HUES48 (cell line): ENCODE measurements at regions not wholly inside any gene's neighbourhood (a gene's known extent, or its start where the extent isn't known, plus 50 kb on each side); places are given as distances from the start of the nearest gene placed in this dataset.

ENCODE experiments used
- H3K27ac ChIP-seq: one replicate; pipeline ENCODE4 v1.7.0; 2013; ENCODE audit warnings: low read depth, low read length, inconsistent platforms
- H3K27me3 ChIP-seq: 2 replicates; pipeline ENCODE4 v1.6.1; 2013; ENCODE audit warnings: mild to moderate bottlenecking, low read length; ENCODE audit not compliant: control insufficient read depth, insufficient read depth
- H3K36me3 ChIP-seq: 2 replicates; pipeline ENCODE4 v1.6.1; 2013; ENCODE audit warnings: low read length; ENCODE audit not compliant: control insufficient read depth, insufficient read depth
- H3K4me1 ChIP-seq: 2 replicates; pipeline ENCODE4 v1.6.1; 2013; ENCODE audit warnings: mild to moderate bottlenecking, low read length; ENCODE audit not compliant: control insufficient read depth, insufficient read depth
- H3K4me3 ChIP-seq: 2 replicates; pipeline ENCODE4 v1.5.1; 2013; ENCODE audit warnings: mild to moderate bottlenecking, low read depth, low read length
- H3K9ac ChIP-seq: 2 replicates; pipeline ENCODE4 v1.6.1; 2013; ENCODE audit warnings: mild to moderate bottlenecking, low read depth, low read length, moderate library complexity
- H3K9me3 ChIP-seq: 2 replicates; pipeline ENCODE4 v1.6.1; 2013; ENCODE audit warnings: low read length; ENCODE audit not compliant: control insufficient read depth, insufficient read depth

DNA sequence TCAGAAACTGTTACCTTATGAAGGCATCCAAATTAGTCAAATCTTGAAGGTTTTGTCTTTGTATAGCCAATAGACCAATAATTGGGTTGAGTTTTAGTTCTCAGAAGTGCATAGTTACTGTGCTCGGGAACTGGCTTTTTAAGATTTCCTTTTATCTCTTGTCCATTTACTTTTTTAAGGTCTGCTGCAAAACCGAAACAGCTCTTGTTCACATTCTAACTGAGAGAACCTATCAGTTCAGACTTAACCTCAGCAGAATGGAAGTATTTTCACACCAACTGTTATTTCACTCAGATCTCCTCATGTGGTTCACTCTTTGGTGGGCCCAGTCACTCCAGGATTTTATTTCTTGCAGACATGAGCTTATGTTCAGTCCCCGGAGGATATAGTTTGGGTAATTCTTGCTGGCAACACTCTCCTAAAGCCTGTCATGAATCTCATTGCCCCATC lies 55.5 kb downstream of the TPBG start:
- Histone ChIP-seq H3K9ac (no peak overlapping the region), H3K4me1 (no peaks in the 10 kb centered on the region), H3K27me3 (no peaks in the 10 kb centered on the region), H3K9me3 (no peaks in the 10 kb centered on the region), H3K27ac (no peak overlapping the region), H3K36me3 (no peaks in the 10 kb centered on the region), H3K4me3 (no peak overlapping the region)

DNA sequence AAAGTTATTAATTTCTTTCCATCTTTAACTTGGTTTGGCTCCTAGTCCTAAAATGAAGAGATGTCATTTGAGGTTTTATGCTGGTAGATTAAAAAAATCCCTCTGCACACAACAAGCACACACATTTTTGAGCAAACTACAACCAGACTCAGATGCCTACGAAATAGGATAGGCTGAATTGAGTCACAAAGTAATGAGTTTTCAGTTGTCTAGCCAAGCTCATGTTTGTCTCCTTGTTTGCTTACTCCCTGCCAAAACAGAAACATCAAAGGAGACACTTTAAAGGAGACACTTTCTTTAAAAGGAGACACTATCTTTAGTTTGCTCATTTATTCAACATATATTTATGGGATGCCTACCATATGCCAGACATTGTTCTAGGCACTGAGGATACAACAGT lies 56.2 kb downstream of the TPBG start:
- no peak overlapping the region for H3K27ac ChIP-seq
- H3K27me3 ChIP-seq: no peaks in the 10 kb centered on the region
- H3K9me3 ChIP-seq: no peaks in the 10 kb centered on the region
- H3K4me3 ChIP-seq: no peak overlapping the region
- no peaks in the 10 kb centered on the region for H3K36me3 ChIP-seq
- no peak overlapping the region for H3K9ac ChIP-seq
- H3K4me1 ChIP-seq: peaks cover 4% of the 10 kb centered on the region; the same call in 1 of the 2 replicates

- Histone ChIP-seq H3K4me1 (no peaks in the 10 kb centered on the region), H3K4me3 (no peak overlapping the region), H3K36me3 (no peaks in the 10 kb centered on the region), H3K27me3 (no peaks in the 10 kb centered on the region), H3K9me3 (no peaks in the 10 kb centered on the region), H3K9ac (no peak overlapping the region), H3K27ac (no peak overlapping the region)
Measured at GRCh38 chr6:82430611-82431010, 67.0 kb downstream of the TPBG start.

GRCh38 chr6:82436740-82437139 lies 73.1 kb downstream of the TPBG start:
- Histone ChIP-seq H3K4me3 (no peak overlapping the region), H3K9me3 (no peaks in the 10 kb centered on the region), H3K27ac (no peak overlapping the region), H3K9ac (no peak overlapping the region), H3K27me3 (no peaks in the 10 kb centered on the region), H3K36me3 (no peaks in the 10 kb centered on the region), H3K4me1 (no peaks in the 10 kb centered on the region)

DNA sequence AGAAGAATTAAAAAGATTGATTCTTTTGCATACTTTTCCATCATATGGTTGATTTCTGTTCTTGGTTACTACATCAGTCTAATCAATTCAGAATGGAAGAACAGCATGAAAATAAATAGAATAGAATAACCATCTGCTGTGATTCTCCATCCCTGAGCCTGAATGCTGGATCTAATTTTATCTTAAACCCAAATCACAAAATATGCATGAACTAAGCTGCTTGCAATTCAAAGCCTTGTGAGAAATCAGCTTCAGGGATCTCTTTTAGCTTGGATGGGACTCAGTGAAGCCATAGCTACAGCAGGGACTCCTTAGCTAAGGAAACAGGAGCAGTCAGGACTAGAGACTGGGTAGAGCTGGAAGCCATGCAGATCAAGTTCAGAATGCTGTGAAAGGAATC lies 74.1 kb downstream of the TPBG start:
- no peak overlapping the region for H3K4me3 ChIP-seq
- no peaks in the 10 kb centered on the region for H3K27me3 ChIP-seq
- H3K27ac ChIP-seq: no peak overlapping the region
- no peaks in the 10 kb centered on the region for H3K4me1 ChIP-seq
- H3K9ac ChIP-seq: no peak overlapping the region
- no peaks in the 10 kb centered on the region for H3K9me3 ChIP-seq
- no peaks in the 10 kb centered on the region for H3K36me3 ChIP-seq

GRCh38 chr6:82441047-82441855 lies 77.6 kb downstream of the TPBG start:
- Histone ChIP-seq H3K4me3 (no peak overlapping the region), H3K4me1 (no peaks in the 10 kb centered on the region), H3K9ac (no peak overlapping the region), H3K27me3 (no peaks in the 10 kb centered on the region), H3K27ac (no peak overlapping the region), H3K9me3 (no peaks in the 10 kb centered on the region), H3K36me3 (no peaks in the 10 kb centered on the region)

- H3K27me3 ChIP-seq: no peaks in the 10 kb centered on the region
- no peak overlapping the region for H3K27ac ChIP-seq
- no peaks in the 10 kb centered on the region for H3K9me3 ChIP-seq
- H3K36me3 ChIP-seq: no peaks in the 10 kb centered on the region
- no peak overlapping the region for H3K9ac ChIP-seq
- no peak overlapping the region for H3K4me3 ChIP-seq
- no peaks in the 10 kb centered on the region for H3K4me1 ChIP-seq
Measured at GRCh38 chr6:82442061-82442719, 78.6 kb downstream of the TPBG start.

DNA sequence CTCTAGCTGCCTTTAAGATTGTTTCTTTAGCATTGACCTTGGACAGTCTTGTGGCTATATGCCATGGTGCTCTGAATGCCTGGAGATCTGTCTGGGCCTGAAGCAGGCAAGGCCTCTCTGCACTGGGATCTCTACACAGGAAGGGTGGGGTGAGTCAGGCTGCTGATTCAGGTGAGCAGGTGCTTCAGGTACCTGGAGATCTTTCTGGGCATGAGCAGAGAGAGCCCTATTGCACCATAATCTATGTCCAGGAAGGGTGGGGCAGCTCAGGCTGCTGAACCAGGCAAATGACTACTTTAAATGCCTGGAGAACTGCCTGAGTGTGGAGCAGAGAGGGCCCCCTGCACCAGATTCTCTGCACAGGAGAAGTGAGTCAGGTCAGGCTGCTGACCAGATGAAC lies 94.5 kb downstream of the TPBG start:
- H3K27me3 ChIP-seq: no peaks in the 10 kb centered on the region
- H3K27ac ChIP-seq: no peak overlapping the region
- no peak overlapping the region for H3K9ac ChIP-seq
- no peaks in the 10 kb centered on the region for H3K36me3 ChIP-seq
- H3K4me1 ChIP-seq: no peaks in the 10 kb centered on the region
- no peak overlapping the region for H3K4me3 ChIP-seq
- no peaks in the 10 kb centered on the region for H3K9me3 ChIP-seq

DNA sequence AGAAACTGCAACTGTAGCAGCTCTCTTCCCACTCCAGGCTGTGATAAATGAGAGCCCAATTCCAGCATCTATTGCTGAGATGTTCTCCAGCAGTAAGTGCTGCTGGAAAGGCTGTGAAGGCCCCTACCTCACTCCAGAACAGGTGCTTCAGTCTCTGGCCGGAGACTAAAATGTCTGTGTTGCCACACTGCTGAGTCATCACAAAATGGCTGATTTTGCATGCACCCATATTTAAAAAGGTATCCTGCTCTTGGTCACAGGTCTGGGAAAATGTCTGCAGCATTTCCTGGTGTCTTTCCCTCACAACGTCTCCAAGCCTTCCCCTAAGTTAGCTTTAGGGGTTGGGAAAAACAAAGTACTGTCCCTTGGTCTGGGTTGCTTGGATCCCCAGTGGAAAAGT lies 95.1 kb downstream of the TPBG start:
- no peak overlapping the region for H3K4me3 ChIP-seq
- no peak overlapping the region for H3K27ac ChIP-seq
- no peak overlapping the region for H3K9ac ChIP-seq
- no peaks in the 10 kb centered on the region for H3K9me3 ChIP-seq
- no peaks in the 10 kb centered on the region for H3K4me1 ChIP-seq
- no peaks in the 10 kb centered on the region for H3K36me3 ChIP-seq
- no peaks in the 10 kb centered on the region for H3K27me3 ChIP-seq

- Histone ChIP-seq H3K27ac (no peak overlapping the region), H3K4me1 (no peaks in the 10 kb centered on the region), H3K9me3 (peaks cover 6% of the 10 kb centered on the region), H3K36me3 (no peaks in the 10 kb centered on the region), H3K9ac (no peak overlapping the region), H3K27me3 (no peaks in the 10 kb centered on the region), H3K4me3 (no peak overlapping the region)
Measured at GRCh38 chr6:82461536-82461935, 97.9 kb downstream of the TPBG start.

DNA sequence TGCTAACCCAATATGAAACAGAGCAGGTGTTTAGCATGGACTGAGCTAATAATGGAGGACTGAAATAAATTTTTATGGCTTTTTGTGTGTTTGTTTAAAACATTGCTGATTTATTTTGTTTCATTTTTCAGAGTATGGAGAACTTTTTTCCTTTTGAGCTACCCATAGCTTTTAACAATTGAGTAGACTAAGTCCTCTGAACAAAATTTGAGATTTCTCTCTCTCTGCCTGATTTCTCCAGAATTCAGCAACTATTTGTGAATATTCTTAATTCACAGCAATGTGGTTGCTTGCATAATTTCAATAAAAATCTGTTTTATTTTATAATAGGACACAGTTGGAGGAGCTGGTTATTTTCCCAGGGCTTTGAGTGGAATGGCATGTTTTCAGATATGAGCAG lies 103.7 kb downstream of the TPBG start:
- no peaks in the 10 kb centered on the region for H3K27me3 ChIP-seq
- no peak overlapping the region for H3K27ac ChIP-seq
- no peaks in the 10 kb centered on the region for H3K36me3 ChIP-seq
- H3K9me3 ChIP-seq: peaks cover 37% of the 10 kb centered on the region
- H3K9ac ChIP-seq: no peak overlapping the region
- H3K4me3 ChIP-seq: no peak overlapping the region
- H3K4me1 ChIP-seq: no peaks in the 10 kb centered on the region
